LoVo (cell line): ENCODE measurements at regions not wholly inside any gene's neighbourhood (a gene's known extent, or its start where the extent isn't known, plus 50 kb on each side); places are given as distances from the start of the nearest gene placed in this dataset.
A peak's percentile ranks its signal among the peaks of the same experiment; 100 is the strongest.
"Not testable (repeated sequence)": the region's sequence is repeated elsewhere in the genome, so short reads cannot be mapped to it uniquely, and the experiment has no call there.

Experiments used
- DNase-seq: peaks from one replicate; pipeline ENCODE4 v3.0.0-alpha.2; 2016; ENCODE audit warnings: low spot score

DNA sequence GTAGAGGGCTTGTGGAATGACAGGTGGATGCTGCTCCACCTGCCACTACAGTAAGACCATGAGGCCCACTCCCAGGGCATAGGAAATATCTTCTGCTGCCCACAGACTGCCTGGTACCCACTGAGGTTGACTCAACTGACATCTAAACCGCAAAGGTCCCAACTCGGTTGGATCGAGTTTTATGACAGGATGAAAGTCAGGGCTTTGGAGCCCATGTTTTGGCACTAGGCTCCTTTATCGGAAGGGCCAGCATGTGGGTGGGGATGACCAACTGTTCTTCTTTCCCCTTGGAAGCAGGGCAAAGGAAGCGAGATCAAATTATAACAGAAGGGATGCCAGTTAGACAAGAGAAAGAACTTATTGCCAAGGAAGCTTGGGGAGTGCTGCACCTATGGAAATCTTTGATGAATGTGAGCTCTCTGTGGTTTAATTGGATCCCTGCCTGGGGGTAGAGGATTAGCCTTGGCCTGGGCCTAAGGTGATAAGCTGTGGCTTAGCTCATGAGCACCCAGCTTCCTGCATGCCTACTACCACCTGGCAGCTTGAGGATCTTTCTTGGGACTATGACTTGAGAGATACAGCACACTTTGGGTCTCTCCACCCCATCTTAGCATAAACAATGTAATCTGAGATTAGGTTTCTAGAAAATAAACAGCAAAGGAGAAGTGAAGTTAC lies 121.8 kb downstream of the KCNA5 start:
- peak; percentile 22 for DNase-seq

DNA sequence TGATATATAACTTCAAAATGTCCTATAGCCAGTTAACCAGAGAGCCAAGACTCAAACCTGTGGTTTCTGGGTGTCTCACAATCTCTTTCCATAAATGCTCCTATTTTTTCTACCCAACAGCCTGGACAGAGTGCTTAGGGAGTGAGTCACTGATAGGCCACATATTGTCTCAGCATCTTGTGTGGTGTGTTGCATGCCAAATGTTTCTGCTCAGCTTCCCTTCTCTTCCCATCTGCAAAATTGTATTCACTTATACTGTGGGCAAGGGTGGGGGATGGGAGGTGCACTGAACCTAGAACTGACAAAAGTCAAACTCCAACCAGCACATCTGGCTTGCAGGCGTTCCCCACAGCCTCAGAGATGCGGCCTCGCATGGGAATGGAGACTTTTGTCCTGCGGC lies 123.3 kb downstream of the KCNA5 start:
- DNase-seq: peak; percentile 23

- no peak for DNase-seq
These were observed 124.5 kb downstream of the KCNA5 start for GRCh38 chr12:5168148-5168547.

DNA sequence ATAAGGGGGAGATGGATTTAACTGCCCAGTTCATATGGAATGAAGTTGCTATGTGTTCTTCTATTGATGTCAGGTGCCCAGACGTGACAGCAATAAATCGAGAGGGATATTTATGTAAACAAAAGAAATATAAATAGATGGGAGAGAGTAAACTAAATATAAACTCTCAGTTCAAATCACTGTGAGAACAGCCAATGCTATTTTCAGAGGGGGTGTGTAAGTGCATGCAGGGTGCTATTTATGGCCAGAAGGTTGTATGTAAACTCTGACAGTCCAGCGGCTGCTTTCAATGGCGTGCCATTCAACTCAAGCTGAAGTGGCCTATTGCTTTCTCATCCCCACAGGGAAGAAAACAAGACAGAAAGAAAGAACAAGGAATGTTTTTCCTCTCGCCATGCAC lies 127.2 kb downstream of the KCNA5 start:
- no peak for DNase-seq

- peak; percentile 67 for DNase-seq
These were observed 128.0 kb downstream of the KCNA5 start for GRCh38 chr12:5171701-5172100.

DNA sequence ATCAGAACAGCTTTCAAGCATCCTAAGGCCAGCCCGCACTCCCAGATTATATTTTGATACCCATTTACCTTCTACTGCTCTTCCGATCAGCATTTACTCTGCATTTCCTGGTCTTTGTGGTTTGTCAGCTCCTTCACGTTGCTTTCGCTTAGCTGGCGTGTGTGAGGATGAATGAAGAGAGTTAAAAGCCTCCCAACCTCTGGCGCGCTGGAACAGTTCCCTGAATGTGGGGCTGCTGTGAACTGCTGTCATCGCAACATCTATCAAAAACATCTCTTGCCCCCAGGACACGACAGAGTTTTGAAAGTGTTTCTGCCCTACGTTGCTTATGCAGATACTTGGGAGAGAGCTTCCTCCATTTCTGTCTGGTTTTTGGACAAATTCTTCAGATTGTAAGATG lies 129.2 kb downstream of the KCNA5 start:
- DNase-seq: no peak

DNA sequence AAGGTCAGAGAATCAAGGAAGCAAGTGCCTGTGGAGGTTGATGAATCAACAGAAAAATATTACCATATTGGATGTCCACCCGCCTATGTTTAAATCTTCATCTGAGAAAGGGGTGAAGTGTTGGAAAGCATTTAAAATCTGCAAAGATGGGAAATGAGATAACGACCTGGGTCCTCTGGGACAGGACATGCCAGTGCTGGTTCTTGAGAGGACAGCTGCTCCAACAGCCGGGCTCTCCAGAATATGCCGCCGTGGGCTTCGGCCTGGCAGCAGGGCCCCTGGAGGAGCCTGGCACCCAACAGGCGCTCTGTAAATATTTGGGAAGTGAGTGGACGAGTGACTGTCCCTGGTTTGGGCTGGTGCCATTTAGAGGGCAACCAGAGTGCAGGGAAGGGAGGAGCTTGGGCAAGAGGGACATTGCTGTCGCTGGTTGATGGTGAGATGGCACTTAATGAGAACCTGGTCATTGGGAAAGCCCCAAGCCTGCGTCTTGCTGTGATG lies 129.9 kb downstream of the KCNA5 start:
- DNase-seq: peak; percentile 50

DNA sequence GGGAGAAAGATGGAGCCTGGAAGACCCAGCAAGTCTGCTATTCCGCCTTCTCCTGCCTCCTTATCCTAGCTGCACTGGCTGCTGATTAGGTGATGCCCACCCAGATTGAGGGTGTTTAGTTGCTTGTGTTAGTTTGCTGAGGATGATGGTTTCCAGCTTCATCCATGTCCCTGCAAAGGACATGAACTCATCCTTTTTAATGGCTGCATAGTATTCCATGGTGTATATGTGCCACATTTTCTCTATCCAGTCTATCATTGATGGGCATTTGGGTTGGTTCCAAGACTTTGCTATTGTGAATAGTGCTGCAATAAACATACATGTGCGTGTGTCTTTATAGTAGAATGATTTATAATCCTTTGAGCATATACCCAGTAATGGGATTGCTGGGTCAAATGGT lies 131.7 kb downstream of the KCNA5 start:
- DNase-seq: not testable (repeated sequence)

DNA sequence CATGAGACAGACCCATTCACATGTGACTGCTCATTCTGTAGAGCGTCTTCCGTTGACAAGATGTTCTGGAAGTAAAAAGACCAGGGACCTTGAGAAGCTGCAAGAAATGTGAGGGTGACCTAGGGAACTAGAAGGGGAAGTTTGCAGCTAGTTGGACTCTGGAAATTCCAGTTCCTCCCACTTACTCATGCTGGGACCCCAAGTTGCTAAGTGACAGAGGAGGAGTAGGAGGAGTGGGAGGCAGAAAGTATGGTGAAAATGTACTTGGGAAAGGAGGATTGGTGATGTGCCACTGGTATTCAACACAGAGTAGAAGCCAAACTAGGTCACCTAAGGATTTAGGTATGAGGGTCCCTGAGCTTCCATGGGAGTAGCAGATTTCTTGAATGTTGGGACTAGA lies 132.4 kb downstream of the KCNA5 start:
- no peak for DNase-seq

GRCh38 chr12:5177096-5177495 lies 133.4 kb downstream of the KCNA5 start:
- DNase-seq: no peak

- peak; percentile 55 for DNase-seq
These were observed 134.1 kb downstream of the KCNA5 start for GRCh38 chr12:5177731-5178130.

DNA sequence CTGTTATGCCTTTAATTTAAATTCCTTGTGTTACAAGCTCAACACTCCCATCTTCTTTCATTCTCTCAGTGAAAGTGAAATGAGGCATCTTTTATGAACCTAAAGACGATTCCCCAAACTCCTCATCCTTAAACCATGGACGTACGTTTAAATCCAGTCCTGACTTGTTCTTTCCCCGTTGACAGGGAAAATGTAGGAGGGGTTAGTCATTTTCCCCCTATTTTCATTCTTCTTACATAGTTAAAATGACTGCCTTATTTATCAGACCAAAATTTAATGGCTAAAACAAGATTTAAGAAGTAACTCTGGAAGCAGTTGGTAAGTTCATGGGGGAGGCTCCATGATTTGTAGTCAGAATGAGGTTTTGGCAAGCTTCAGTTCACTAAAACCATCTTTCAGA lies 134.9 kb downstream of the KCNA5 start:
- DNase-seq: no peak

DNA sequence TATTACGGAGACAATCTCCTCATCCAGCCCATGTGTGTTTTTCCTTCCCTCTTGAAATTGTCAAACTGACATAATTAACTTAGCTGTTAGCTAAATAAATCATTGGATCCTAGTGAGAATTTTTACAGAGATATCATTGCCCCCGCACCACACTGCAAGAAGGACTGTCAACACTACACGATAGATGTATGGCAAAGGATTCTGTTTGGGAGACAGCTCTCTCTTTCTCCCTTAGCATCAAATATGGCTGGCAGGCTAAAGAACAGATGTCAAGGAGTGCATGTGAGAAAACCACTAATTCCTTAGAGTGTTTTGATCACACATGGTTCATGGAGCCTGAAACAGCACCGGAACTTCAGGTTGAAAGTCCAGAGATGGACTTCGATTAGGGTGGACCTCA lies 136.8 kb downstream of the KCNA5 start:
- no peak for DNase-seq

GRCh38 chr12:5184186-5184585 lies 140.5 kb downstream of the KCNA5 start:
- DNase-seq: no peak

DNA sequence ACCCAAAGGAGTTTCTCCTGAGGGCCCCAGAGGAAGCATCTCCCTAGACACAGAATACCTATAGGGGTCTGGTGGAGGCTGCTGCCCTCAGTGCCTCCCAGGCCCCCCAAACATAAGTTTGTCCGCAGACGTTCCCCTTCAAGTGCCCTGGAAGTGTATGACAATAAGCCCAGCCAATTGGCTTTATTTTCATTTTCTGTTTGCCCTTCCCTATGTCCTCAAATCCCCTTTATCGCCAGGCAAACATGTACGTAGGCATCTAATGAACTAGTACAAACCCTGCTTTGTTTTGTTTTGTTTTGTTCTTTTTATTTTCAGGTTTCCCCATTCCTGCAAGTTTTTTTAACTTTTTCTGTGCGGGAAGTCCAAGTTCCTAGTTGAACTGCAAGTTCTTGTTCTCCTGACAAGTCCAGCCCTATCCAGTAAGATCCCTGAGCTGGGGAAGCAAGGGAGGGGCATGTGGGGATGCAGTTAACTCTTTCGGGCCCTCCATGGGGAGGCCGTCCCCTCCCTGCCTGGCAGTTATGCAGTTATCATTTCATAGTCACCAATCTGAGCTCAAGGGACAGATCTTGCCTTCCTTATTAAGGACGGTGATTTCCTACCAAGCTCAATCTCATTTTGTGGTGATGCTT lies 141.9 kb downstream of the KCNA5 start:
- no peak for DNase-seq

- no peak for DNase-seq
These were observed 143.0 kb downstream of the KCNA5 start for GRCh38 chr12:5186715-5187114.

DNA sequence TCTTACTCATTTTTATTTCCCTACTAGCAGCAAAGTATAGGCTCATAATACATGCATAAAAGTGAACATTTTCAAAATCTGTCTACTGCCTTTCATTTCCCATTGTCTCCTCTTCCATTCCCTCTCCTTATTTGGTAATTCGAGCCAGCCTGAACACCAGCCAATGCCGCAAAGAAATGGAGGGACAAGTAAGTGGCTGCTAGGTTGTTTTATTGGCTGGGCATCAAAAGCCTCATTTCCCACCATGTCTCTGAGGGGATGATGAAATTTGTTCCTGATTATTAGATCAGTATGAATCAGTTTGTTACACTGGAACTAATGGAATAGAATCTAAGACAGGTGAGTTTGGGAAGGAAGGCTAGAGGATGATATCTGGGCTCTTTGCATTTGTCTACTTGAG lies 143.5 kb downstream of the KCNA5 start:
- DNase-seq: no peak

- no peak for DNase-seq
These were observed 144.8 kb downstream of the KCNA5 start for GRCh38 chr12:5188472-5188871.

- no peak for DNase-seq
These were observed 145.5 kb downstream of the KCNA5 start for GRCh38 chr12:5189173-5189572.

GRCh38 chr12:5191803-5192538 lies 148.3 kb downstream of the KCNA5 start:
- DNase-seq: peak; percentile 41

DNA sequence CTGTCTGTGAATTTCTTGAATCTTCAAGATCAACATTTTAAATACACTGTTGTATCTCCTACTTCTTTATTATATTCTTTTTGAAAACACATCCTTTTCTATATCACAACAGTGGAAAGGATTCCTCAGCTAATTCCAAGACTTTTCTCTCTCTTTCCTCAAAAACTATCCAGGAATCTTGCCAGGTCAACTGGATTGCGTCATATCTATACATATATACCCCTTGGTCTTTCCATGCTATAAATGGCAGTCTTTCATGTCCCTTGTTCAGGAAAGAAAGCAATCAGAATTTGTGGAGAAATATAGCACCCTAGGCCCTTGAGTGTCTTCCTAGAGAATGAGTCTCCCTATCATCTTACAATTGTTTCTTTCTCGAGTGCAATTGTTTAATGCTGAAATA lies 149.0 kb downstream of the KCNA5 start:
- DNase-seq: no peak

DNA sequence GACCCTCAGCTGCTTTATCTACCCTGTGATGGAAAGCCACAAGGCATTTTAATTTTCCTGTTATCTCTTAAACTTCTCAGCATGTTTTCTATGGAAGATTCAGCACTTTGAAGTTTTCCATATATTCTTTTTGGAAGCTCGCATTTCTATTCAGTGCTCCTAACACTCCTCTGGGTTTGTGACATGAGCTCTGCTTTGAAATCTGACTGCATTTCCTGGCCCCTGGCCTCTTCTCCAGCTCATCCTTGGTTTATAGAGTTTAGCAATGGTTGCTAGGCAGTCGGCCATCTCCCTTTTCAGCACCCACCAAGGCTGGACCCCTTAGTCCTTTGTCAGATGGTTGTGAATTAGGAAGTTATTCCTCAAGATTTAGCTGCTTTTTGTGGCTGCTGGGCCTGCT lies 150.6 kb downstream of the KCNA5 start:
- no peak for DNase-seq

DNA sequence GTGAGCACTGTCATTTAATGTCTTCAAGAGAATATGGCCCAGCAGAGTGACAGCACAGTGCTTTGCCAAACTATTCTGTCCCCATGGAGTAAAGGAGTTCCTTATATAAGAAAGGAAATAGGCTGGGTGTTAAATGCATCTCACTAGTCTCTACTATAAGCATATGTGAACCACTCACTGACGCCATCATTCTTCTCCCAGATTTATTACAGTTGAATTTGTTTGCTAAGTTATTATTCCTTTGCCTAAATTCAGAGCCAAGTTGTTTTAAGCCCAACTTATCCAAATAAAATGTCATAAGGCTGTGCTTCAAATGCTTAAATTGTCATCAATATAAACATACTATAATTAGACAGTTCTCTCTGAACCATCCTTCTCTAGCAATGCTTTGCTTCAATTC lies 151.6 kb downstream of the KCNA5 start:
- DNase-seq: no peak
